Calu3 (cell line): ENCODE measurements at regions not wholly inside any gene's neighbourhood (a gene's known extent, or its start where the extent isn't known, plus 50 kb on each side); places are given as distances from the start of the nearest gene placed in this dataset.

Experiments
- BruUV-seq: library from RNA; stranded (reverse); fragments of 400-500 nt; replicated peaks from 2 replicates; lab custom pipeline; 2021; lab: Mats Ljungman, UMichigan
- CTCF ChIA-PET: fragments of 300-600 bp; sonication (Branson Sonifier 250); formaldehyde crosslinking; loops from one replicate; lab custom pipeline; 2022; ENCODE audit warnings: antibody characterized with exemption; lab: Charles Lee
- DNase-seq: peaks from one replicate; pipeline ENCODE4 v3.0.0; 2022
- H3K27ac Mint-ChIP-seq: one replicate; pipeline ENCODE4 v1.8.0; 2022; ENCODE audit warnings: mixed read lengths; ENCODE audit not compliant: unreplicated experiment
- H3K27me3 Mint-ChIP-seq: one replicate; pipeline ENCODE4 v1.8.0; 2022; ENCODE audit warnings: mixed read lengths; ENCODE audit not compliant: unreplicated experiment
- H3K36me3 Mint-ChIP-seq: one replicate; pipeline ENCODE4 v1.8.0; 2022; ENCODE audit warnings: mild to moderate bottlenecking, moderate library complexity, mixed read lengths; ENCODE audit not compliant: insufficient read depth, unreplicated experiment
- H3K4me1 Mint-ChIP-seq: one replicate; pipeline ENCODE4 v1.8.0; 2022; ENCODE audit warnings: mild to moderate bottlenecking, low read depth, mixed read lengths; ENCODE audit not compliant: unreplicated experiment
- H3K4me3 Mint-ChIP-seq: one replicate; pipeline ENCODE4 v1.8.0; 2022; ENCODE audit warnings: mild to moderate bottlenecking, low read depth, moderate library complexity, mixed read lengths; ENCODE audit not compliant: unreplicated experiment
- H3K9me3 Mint-ChIP-seq: one replicate; pipeline ENCODE4 v1.8.0; 2022; ENCODE audit warnings: low read depth, mixed read lengths; ENCODE audit not compliant: unreplicated experiment
- intact Hi-C: fragments of 100-400 bp; cut with micrococcal nuclease; formaldehyde crosslinking; loops from one replicate; pipeline ENCODE4 v1.10.0; 2022; ENCODE audit not compliant: unreplicated experiment
- TF ChIP-seq, protein P1 (sequence below): fragments of 200-600 bp; IDR thresholded peaks from one replicate; pipeline ENCODE4 v1.8.0; 2022; ENCODE audit warnings: antibody characterized with exemption; ENCODE audit not compliant: unreplicated experiment

DNA sequence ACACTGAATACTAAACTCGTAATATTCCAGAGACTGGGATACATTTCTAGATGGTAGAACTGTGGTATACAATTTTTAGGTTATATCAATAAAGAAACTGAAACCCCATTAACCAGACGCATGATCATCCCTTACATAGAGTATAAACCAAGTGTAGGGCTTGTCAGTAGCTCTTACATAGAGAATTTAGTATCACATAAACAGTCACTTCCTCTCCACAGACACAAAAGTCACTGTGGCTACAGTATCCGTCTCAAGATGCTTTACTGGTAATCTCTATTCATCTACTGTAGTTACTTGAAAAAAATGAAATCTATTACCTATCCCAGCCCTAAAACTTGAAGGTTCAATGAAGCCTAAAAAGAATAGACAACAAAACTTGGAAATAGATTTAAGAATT, 252.3 kb upstream of the TMPRSS15 start:
- no peaks in the 10 kb centered on the region for H3K4me1 Mint-ChIP-seq
- H3K27me3 Mint-ChIP-seq, result no peaks in the 10 kb centered on the region
- TF ChIP-seq, protein P1, sequence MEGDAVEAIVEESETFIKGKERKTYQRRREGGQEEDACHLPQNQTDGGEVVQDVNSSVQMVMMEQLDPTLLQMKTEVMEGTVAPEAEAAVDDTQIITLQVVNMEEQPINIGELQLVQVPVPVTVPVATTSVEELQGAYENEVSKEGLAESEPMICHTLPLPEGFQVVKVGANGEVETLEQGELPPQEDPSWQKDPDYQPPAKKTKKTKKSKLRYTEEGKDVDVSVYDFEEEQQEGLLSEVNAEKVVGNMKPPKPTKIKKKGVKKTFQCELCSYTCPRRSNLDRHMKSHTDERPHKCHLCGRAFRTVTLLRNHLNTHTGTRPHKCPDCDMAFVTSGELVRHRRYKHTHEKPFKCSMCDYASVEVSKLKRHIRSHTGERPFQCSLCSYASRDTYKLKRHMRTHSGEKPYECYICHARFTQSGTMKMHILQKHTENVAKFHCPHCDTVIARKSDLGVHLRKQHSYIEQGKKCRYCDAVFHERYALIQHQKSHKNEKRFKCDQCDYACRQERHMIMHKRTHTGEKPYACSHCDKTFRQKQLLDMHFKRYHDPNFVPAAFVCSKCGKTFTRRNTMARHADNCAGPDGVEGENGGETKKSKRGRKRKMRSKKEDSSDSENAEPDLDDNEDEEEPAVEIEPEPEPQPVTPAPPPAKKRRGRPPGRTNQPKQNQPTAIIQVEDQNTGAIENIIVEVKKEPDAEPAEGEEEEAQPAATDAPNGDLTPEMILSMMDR, result no peak
- CTCF ChIA-PET, result no interaction called here
- no peak overlapping the region for H3K27ac Mint-ChIP-seq
- no TSS peak for BruUV-seq
- intact Hi-C loops, result no loop called here
- H3K9me3 Mint-ChIP-seq, result peaks cover 10% of the 10 kb centered on the region
- H3K36me3 Mint-ChIP-seq, result no peaks in the 10 kb centered on the region
- H3K4me3 Mint-ChIP-seq, result no peak overlapping the region
- no peak for DNase-seq

DNA sequence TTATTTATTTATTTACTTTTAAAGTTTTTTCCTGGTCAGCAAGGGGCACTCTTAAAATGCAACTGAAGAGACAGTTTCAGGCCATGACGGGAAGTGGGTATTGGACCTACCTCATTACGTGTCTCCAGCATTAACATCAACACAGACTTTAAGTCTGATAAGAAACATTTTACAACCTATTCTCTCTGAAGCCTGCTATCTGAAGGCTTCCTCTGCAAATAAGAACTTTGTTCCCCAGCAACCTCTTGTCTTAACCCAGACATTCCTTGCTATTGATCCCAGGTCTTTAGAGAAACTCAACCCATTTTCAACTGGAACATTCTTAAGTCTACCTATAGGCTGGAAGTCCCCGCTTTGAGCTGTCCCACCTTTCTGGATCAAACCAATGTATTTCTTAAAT, 258.3 kb upstream of the TMPRSS15 start:
- Mint-ChIP-seq H3K27ac (no peak overlapping the region), H3K9me3 (peaks cover 10% of the 10 kb centered on the region), H3K4me1 (no peaks in the 10 kb centered on the region), H3K27me3 (no peaks in the 10 kb centered on the region), H3K36me3 (no peaks in the 10 kb centered on the region), H3K4me3 (no peak overlapping the region)
- TF ChIP-seq, protein P1, result no peak
- BruUV-seq, result no TSS peak
- DNase-seq, result no peak
- intact Hi-C loops, result no loop called here
- CTCF ChIA-PET, result no interaction called here

DNA sequence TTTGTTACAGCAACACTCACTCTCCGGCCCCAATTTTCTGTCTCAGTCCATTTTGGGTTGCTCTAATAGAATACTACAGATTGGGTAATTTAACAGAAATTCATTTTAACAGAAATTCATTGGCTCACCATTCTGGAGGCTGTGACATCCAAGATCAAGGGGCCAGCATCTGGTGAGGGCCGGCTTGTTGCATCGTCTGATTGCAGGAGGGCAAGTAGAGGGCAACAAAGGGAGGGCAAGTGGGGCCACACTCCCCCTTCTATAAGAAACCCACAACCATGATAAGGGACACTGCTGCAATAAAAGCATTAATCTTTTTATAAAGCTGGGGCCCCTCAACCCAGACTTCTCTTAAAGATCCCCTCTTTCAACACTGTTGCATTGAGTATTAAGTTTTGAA, 260.1 kb upstream of the TMPRSS15 start:
- CTCF ChIA-PET, result no interaction called here
- H3K36me3 Mint-ChIP-seq, result no peaks in the 10 kb centered on the region
- DNase-seq, result no peak
- intact Hi-C loops, result no loop called here
- TF ChIP-seq, protein P1, result no peak
- H3K9me3 Mint-ChIP-seq, result peaks cover 7% of the 10 kb centered on the region
- H3K4me3 Mint-ChIP-seq, result no peak overlapping the region
- H3K27ac Mint-ChIP-seq, result no peak overlapping the region
- H3K4me1 Mint-ChIP-seq, result no peaks in the 10 kb centered on the region
- no TSS peak for BruUV-seq
- no peaks in the 10 kb centered on the region for H3K27me3 Mint-ChIP-seq

DNA sequence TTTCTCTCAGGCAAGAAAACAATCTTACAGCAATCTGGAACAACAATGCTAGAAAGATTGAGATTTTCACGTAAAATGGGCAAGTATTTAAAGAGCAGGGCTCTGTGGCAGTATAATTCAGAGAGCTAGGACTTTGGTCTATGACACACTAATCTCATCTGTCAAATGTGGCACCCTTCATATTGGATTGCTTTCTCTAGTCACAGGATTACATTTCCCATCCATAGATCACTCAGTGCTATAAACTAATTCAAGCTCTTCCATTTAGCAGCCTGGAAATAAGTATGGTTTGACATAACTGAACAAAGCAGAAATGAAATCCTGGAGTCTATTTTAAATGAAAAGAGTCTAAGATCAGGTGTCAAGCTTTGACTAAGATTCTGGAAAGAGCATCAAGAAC, 263.1 kb upstream of the TMPRSS15 start:
- no peaks in the 10 kb centered on the region for H3K27me3 Mint-ChIP-seq
- no peaks in the 10 kb centered on the region for H3K4me1 Mint-ChIP-seq
- intact Hi-C loops, result no loop called here
- H3K36me3 Mint-ChIP-seq, result no peaks in the 10 kb centered on the region
- no peak overlapping the region for H3K27ac Mint-ChIP-seq
- DNase-seq, result no peak
- CTCF ChIA-PET, result no interaction called here
- H3K9me3 Mint-ChIP-seq, result peaks cover 7% of the 10 kb centered on the region
- no TSS peak for BruUV-seq
- no peak overlapping the region for H3K4me3 Mint-ChIP-seq
- TF ChIP-seq, protein P1, result no peak
